ENCODE measurements at regions not wholly inside any gene's neighbourhood (a gene's known extent, or its start where the extent isn't known, plus 50 kb on each side); places are given as distances from the start of the nearest gene placed in this dataset.

DNA sequence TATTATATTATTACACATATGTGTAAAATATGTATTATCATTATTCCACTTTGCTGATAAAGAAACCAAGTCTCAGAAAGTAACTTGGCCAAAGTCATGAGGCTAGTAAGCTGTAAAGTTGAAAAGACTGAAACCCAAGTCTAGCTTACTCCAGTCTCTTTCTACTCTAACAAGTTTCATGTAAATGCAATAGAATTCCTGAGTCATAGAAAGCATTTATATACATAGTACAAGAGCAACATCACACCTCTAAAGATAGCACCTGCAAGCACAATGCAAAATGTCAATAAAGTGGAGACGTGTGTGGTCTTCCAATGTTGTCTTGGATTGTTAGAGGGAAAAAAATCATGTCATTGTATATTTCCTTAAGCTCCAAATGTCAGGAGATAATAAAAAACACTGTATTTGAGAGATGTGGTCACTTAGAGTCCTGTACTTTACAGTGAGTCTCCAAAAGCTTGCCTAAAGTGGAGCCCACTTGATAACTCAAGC, 430.3 kb upstream of the NRP1 start:
- TF ChIP-seq SUZ12 (IDR thresholded peaks at IDR 0.05; ENCODE audit: extremely low read depth, insufficient read depth, insufficient read length) (no peak), ZNF274 (IDR thresholded peaks at IDR 0.05; ENCODE audit: low read depth, low read length) (no peak), YY1 (IDR thresholded peaks at IDR 0.05; ENCODE audit: insufficient read depth, insufficient read length) (no peak)

Data from NT2/D1 (cell line).